K562 (cell line): ENCODE measurements at regions not wholly inside any gene's neighbourhood (a gene's known extent, or its start where the extent isn't known, plus 50 kb on each side); places are given as distances from the start of the nearest gene placed in this dataset.

Experiments used
- ATAC-seq: fragments of 200-7000 bp; cut with Tn5 transposase; 3 replicates; pipeline ENCODE4 v1.9.1; 2020; ENCODE audit warnings: moderate library complexity
- BruUV-seq: library from RNA; stranded (reverse); fragments of 400-500 nt; replicated peaks from 2 replicates; lab custom pipeline; 2021; lab: Mats Ljungman, UMichigan
- CTCF ChIA-PET: fragments of 300-600 bp; formaldehyde crosslinking; extraction: SDS; loops from one replicate; lab custom pipeline; 2021; ENCODE audit warnings: low intra/inter-chr PET ratio; lab: Yijun Ruan, JAX
- POLR2A ChIA-PET: fragments of 300-600, 350-650 bp; sonication (Branson Sonifier 250); formaldehyde crosslinking; extraction: SDS; loops from one replicate; lab custom pipeline; 2021; ENCODE audit warnings: antibody characterized with exemption, inconsistent platforms; lab: Yijun Ruan, JAX
- DNase-seq, 4 experiments: peaks; one replicate each; pipeline versions ENCODE4 v3.0.0 to v3.0.0-alpha.2; 2011 to 2018; ENCODE audit warnings: low spot score in 3 of 4, mixed read lengths in 3 of 4; ENCODE audit errors: extremely low read depth in 1 of 4
- FAIRE-seq: peaks from 2 replicates; lab custom pipeline; 2011; peaks lifted over from hg19 to GRCh38; lab: Jason Lieb, UNC
- H2AFZ ChIP-seq: 2 replicates; pipeline ENCODE4 v1.6.0; 2011; ENCODE audit warnings: low read depth, low read length, control low read depth, inconsistent platforms
- H3K27ac ChIP-seq: fragments of 200-600 bp; 3 replicates; pipeline ENCODE4 v1.8.0; 2011; ENCODE audit warnings: low read depth, mild to moderate bottlenecking, control low read depth, inconsistent platforms, low read length, moderate library complexity, mixed read lengths; ENCODE audit errors: extremely low read depth
- H3K27me3 ChIP-seq, 2 experiments: fragments of 300-600 bp in 1 of 2; 2 replicates in 1 of 2; 3 replicates in 1 of 2; pipeline versions ENCODE4 v1.6.0 to v1.8.0; 2011; ENCODE audit warnings: inconsistent platforms in 2 of 2, low read length in 2 of 2, mild to moderate bottlenecking in 1 of 2, mixed read lengths in 1 of 2, moderate library complexity in 1 of 2; ENCODE audit not compliant: control insufficient read depth in 2 of 2, insufficient read depth in 2 of 2
- H3K36me3 ChIP-seq: fragments of 300-600 bp; 3 replicates; pipeline ENCODE4 v1.8.0; 2011; ENCODE audit warnings: mild to moderate bottlenecking, low read length, inconsistent platforms; ENCODE audit not compliant: control insufficient read depth, insufficient read depth
- H3K4me1 ChIP-seq, 2 experiments: fragments of 200-600 bp in 1 of 2; replicated peaks in 1 of 2; 2 replicates in 1 of 2; 3 replicates in 1 of 2; pipeline versions ENCODE4 v1.5.1 to v1.8.0; 2011; ENCODE audit warnings: inconsistent platforms in 2 of 2, low read length in 2 of 2, mild to moderate bottlenecking in 1 of 2, mixed read lengths in 1 of 2, moderate library complexity in 1 of 2; ENCODE audit not compliant: control insufficient read depth in 2 of 2, insufficient read depth in 2 of 2
- H3K4me2 ChIP-seq: 2 replicates; pipeline ENCODE4 v1.6.1; 2011; ENCODE audit warnings: low read length, control low read depth, inconsistent platforms, mixed read lengths; ENCODE audit not compliant: insufficient read depth
- H3K4me3 ChIP-seq: fragments of 200-600 bp; sonication (generic), shearing (Covaris generic); 2 replicates; pipeline ENCODE4 v1.5.1; 2016; ENCODE audit warnings: control low read depth, inconsistent platforms
- H3K79me2 ChIP-seq: fragments of 200-600 bp; 3 replicates; pipeline ENCODE4 v1.8.0; 2011; ENCODE audit warnings: low read length, inconsistent platforms; ENCODE audit not compliant: control insufficient read depth, insufficient read depth
- H3K9ac ChIP-seq, 2 experiments: 2 replicates each; pipeline versions ENCODE4 v1.6.0 to v1.6.1; 2011; ENCODE audit warnings: low read depth in 2 of 2, low read length in 2 of 2, control low read depth in 1 of 2, inconsistent platforms in 1 of 2, mild to moderate bottlenecking in 1 of 2, mixed read lengths in 1 of 2; ENCODE audit not compliant: insufficient read depth in 1 of 2
- H3K9me1 ChIP-seq: one replicate; pipeline ENCODE4 v1.6.0; 2011; ENCODE audit warnings: inconsistent platforms, mild to moderate bottlenecking, low read length, moderate library complexity; ENCODE audit not compliant: control insufficient read depth, insufficient read depth
- H3K9me3 ChIP-seq: replicated peaks from 2 replicates; pipeline ENCODE4 v1.5.1; 2011; ENCODE audit warnings: low read depth, low read length, inconsistent platforms; ENCODE audit not compliant: control insufficient read depth, insufficient read depth
- H4K20me1 ChIP-seq: replicated peaks from 2 replicates; pipeline ENCODE4 v1.6.1; 2011; ENCODE audit warnings: low read length, inconsistent platforms, mixed read lengths; ENCODE audit not compliant: control insufficient read depth, insufficient read depth
- CREB1 ChIP-seq, 2 experiments: sonication (generic) in 1 of 2; formaldehyde crosslinking in 1 of 2; IDR thresholded peaks; 2 replicates each; pipeline versions ENCODE4 v1.6.1 to v1.8.0; 2012 to 2022; ENCODE audit warnings: inconsistent platforms in 1 of 2, mild to moderate bottlenecking in 1 of 2, missing genetic modification reagents in 1 of 2, moderate library complexity in 1 of 2
- MTA2 ChIP-seq: fragments of 450-650 bp; IDR thresholded peaks from 2 replicates; pipeline ENCODE4 v1.6.1; 2016; ENCODE audit warnings: low read depth
- POLR2AphosphoS2 ChIP-seq: IDR thresholded peaks from 2 replicates; pipeline ENCODE4 v1.6.1; 2012; ENCODE audit warnings: low read length, improper control_type of control experiment
- SETDB1 ChIP-seq: IDR thresholded peaks from one replicate; pipeline ENCODE4 v1.6.1; 2012; ENCODE audit warnings: low read length, control low read depth, inconsistent platforms
- TAF1 ChIP-seq: IDR thresholded peaks from 2 replicates; pipeline ENCODE4 v1.6.1; 2011; ENCODE audit warnings: mild to moderate bottlenecking, low read length, moderate library complexity; ENCODE audit not compliant: insufficient read depth, control insufficient read depth, severe bottlenecking; ENCODE audit errors: extremely low read depth
- TARDBP ChIP-seq: fragments of 450-650 bp; IDR thresholded peaks from 2 replicates; pipeline ENCODE4 v1.6.1; 2016
- TOE1 ChIP-seq, 2 experiments: fragments of 450-650 bp in 1 of 2; sonication (generic) in 1 of 2; formaldehyde crosslinking in 1 of 2; IDR thresholded peaks; 2 replicates each; pipeline versions ENCODE4 v1.7.1 to v1.8.0; 2016 to 2022; ENCODE audit warnings: borderline replicate concordance in 2 of 2, mild to moderate bottlenecking in 2 of 2, antibody characterized with exemption in 1 of 2, inconsistent platforms in 1 of 2, low read depth in 1 of 2, missing genetic modification reagents in 1 of 2, moderate library complexity in 1 of 2
- ZNF584 ChIP-seq: fragments of 200-800 bp; sonication (Bioruptor generic); IDR thresholded peaks from 2 replicates; pipeline ENCODE4 v1.6.1; 2016; ENCODE audit warnings: low read depth, mild to moderate bottlenecking, missing genetic modification characterization, missing compliant biosample characterization
- ZNF764 ChIP-seq: fragments of 250-450 bp; sonication (Bioruptor Pico); IDR thresholded peaks from 2 replicates; pipeline ENCODE4 v1.4.0; 2020; ENCODE audit warnings: low read depth, mild to moderate bottlenecking, moderate library complexity
- ZNF77 ChIP-seq: fragments of 250-450 bp; sonication (Bioruptor Pico); IDR thresholded peaks from 2 replicates; pipeline ENCODE4 v1.5.0; 2020
- WGBS: fragments of 100-300 bp; shearing (Covaris generic); methylation state at CpG from one replicate; pipeline ENCODE4 v1.1.6; 2016; ENCODE audit warnings: low coverage, mixed read lengths; ENCODE audit not compliant: insufficient coverage; ENCODE audit errors: missing lambda C conversion rate; 5-methylcytosine and 5-hydroxymethylcytosine counted together
- in situ Hi-C: fragments of 300-500 bp; cut with MboI; formaldehyde crosslinking; loops from 4 replicates; pipeline ENCODE4 v1.15.0; 2018; ENCODE audit warnings: inconsistent platforms, mixed read lengths
- intact Hi-C: fragments of 100-400 bp; cut with micrococcal nuclease; formaldehyde crosslinking; loops from 2 replicates; pipeline ENCODE4 v1.14.2; 2022
- TF ChIP-seq, protein P1 (sequence below): fragments of 250-450 bp; sonication (Bioruptor Pico); IDR thresholded peaks from 2 replicates; pipeline ENCODE4 v1.9.0; 2021; ENCODE audit warnings: mild to moderate bottlenecking, inconsistent platforms
- TF ChIP-seq, protein P2 (sequence below): sonication (generic); formaldehyde crosslinking; IDR thresholded peaks from 2 replicates; pipeline ENCODE4 v1.9.0; 2022; ENCODE audit warnings: mild to moderate bottlenecking, missing genetic modification reagents
- TF ChIP-seq, protein P3 (sequence below): fragments of 200-800 bp; sonication (Bioruptor generic); IDR thresholded peaks from 2 replicates; pipeline ENCODE4 v1.6.1; 2017; ENCODE audit warnings: missing genetic modification characterization, missing compliant biosample characterization
- TF ChIP-seq, protein P4 (sequence below), 3 experiments: fragments of 200-800 bp in 1 of 3; sonication (Bioruptor generic) in 1 of 3; sonication (generic) in 1 of 3; formaldehyde crosslinking in 1 of 3; IDR thresholded peaks; 2 replicates each; pipeline versions ENCODE4 v1.6.1 to v1.8.0; 2016 to 2022; ENCODE audit warnings: mild to moderate bottlenecking in 2 of 3, missing compliant biosample characterization in 2 of 3, missing genetic modification characterization in 2 of 3, missing genetic modification reagents in 1 of 3
- TF ChIP-seq, protein P5 (sequence below): sonication (generic); formaldehyde crosslinking; IDR thresholded peaks from 2 replicates; pipeline ENCODE4 v1.8.0; 2022; ENCODE audit warnings: missing genetic modification reagents, mild to moderate bottlenecking, moderate library complexity, borderline replicate concordance

DNA sequence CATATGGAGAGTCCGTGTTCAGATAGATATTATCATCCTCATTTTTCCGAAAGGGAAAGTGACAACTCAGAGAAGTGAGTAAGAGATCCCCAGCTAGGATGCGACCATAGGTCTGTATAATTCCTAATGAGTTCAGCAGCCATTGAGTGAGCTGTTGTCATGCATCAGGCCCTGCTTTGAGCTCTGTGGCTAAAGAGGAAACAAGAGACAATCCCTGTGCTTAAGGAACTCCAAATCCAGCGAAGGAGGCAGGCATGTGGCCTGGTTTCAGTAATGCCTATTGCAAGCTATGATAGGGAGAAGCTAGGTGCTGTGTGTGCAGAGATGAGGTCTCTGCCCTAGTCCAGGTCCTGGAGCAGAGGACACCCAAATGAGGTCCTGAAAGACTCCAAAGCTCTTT lies 192.8 kb downstream of the ACTL7B start:
- no peaks in the 10 kb centered on the region for H3K36me3 ChIP-seq
- TF ChIP-seq POLR2AphosphoS2: no peak
- TF ChIP-seq TOE1 (IDR thresholded peaks at IDR 0.05; ENCODE audit: borderline replicate concordance): no peak
- no peak for TF ChIP-seq TOE1 (CRISPR knock-in tag; IDR thresholded peaks at IDR 0.05; ENCODE audit: borderline replicate concordance, low read depth)
- TF ChIP-seq CREB1 (IDR thresholded peaks at IDR 0.05): no peak
- no peak for TF ChIP-seq CREB1 (CRISPR knock-in tag; IDR thresholded peaks at IDR 0.05)
- TF ChIP-seq, protein P1, sequence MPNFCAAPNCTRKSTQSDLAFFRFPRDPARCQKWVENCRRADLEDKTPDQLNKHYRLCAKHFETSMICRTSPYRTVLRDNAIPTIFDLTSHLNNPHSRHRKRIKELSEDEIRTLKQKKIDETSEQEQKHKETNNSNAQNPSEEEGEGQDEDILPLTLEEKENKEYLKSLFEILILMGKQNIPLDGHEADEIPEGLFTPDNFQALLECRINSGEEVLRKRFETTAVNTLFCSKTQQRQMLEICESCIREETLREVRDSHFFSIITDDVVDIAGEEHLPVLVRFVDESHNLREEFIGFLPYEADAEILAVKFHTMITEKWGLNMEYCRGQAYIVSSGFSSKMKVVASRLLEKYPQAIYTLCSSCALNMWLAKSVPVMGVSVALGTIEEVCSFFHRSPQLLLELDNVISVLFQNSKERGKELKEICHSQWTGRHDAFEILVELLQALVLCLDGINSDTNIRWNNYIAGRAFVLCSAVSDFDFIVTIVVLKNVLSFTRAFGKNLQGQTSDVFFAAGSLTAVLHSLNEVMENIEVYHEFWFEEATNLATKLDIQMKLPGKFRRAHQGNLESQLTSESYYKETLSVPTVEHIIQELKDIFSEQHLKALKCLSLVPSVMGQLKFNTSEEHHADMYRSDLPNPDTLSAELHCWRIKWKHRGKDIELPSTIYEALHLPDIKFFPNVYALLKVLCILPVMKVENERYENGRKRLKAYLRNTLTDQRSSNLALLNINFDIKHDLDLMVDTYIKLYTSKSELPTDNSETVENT (CRISPR knock-in tag): no peak
- no peak for TF ChIP-seq SETDB1
- no peak for TF ChIP-seq TAF1
- no peak for TF ChIP-seq ZNF764
- no peak for TF ChIP-seq ZNF584 (CRISPR knock-in tag)
- TF ChIP-seq, protein P2, sequence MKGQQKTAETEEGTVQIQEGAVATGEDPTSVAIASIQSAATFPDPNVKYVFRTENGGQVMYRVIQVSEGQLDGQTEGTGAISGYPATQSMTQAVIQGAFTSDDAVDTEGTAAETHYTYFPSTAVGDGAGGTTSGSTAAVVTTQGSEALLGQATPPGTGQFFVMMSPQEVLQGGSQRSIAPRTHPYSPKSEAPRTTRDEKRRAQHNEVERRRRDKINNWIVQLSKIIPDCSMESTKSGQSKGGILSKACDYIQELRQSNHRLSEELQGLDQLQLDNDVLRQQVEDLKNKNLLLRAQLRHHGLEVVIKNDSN (CRISPR knock-in tag): no peak
- TF ChIP-seq, protein P3, sequence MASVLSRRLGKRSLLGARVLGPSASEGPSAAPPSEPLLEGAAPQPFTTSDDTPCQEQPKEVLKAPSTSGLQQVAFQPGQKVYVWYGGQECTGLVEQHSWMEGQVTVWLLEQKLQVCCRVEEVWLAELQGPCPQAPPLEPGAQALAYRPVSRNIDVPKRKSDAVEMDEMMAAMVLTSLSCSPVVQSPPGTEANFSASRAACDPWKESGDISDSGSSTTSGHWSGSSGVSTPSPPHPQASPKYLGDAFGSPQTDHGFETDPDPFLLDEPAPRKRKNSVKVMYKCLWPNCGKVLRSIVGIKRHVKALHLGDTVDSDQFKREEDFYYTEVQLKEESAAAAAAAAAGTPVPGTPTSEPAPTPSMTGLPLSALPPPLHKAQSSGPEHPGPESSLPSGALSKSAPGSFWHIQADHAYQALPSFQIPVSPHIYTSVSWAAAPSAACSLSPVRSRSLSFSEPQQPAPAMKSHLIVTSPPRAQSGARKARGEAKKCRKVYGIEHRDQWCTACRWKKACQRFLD (CRISPR knock-in tag): no peak
- no peak for TF ChIP-seq TARDBP
- no peak for TF ChIP-seq MTA2
- TF ChIP-seq, protein P4, sequence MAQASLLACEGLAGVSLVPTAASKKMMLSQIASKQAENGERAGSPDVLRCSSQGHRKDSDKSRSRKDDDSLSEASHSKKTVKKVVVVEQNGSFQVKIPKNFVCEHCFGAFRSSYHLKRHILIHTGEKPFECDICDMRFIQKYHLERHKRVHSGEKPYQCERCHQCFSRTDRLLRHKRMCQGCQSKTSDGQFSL (CRISPR knock-in tag; IDR thresholded peaks at IDR 0.05): no peak
- TF ChIP-seq, protein P4 (tag; IDR thresholded peaks at IDR 0.05): no peak
- TF ChIP-seq, protein P5, sequence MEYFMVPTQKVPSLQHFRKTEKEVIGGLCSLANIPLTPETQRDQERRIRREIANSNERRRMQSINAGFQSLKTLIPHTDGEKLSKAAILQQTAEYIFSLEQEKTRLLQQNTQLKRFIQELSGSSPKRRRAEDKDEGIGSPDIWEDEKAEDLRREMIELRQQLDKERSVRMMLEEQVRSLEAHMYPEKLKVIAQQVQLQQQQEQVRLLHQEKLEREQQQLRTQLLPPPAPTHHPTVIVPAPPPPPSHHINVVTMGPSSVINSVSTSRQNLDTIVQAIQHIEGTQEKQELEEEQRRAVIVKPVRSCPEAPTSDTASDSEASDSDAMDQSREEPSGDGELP (CRISPR knock-in tag): no peak
- no peak for TF ChIP-seq ZNF77 (CRISPR knock-in tag)
- intact Hi-C loops (no loop called here), in situ Hi-C loops (no loop called here)
- no peaks in the 10 kb centered on the region for H3K9me1 ChIP-seq
- H3K27me3 ChIP-seq: no peaks in the 10 kb centered on the region
- H3K4me1 ChIP-seq: no peaks in the 10 kb centered on the region
- DNase-seq (no peak), FAIRE-seq (no peak), ATAC-seq (no peak)
- no peak overlapping the region for H3K4me2 ChIP-seq
- no peaks in the 10 kb centered on the region for H4K20me1 ChIP-seq
- H3K79me2 ChIP-seq: no peaks in the 10 kb centered on the region
- H3K9me3 ChIP-seq: no peaks in the 10 kb centered on the region
- H3K27ac ChIP-seq: no peak overlapping the region
- H2AFZ ChIP-seq: no peak overlapping the region
- H3K4me3 ChIP-seq: no peak overlapping the region
- BruUV-seq: no TSS peak
- no peak overlapping the region for H3K9ac ChIP-seq
- POLR2A ChIA-PET: no interaction called here
- CTCF ChIA-PET: no interaction called here
- 2% methylated on average over 4 of the region's 4 CpGs for WGBS
